ENCODE measurements at regions not wholly inside any gene's neighbourhood (a gene's known extent, or its start where the extent isn't known, plus 50 kb on each side); places are given as distances from the start of the nearest gene placed in this dataset.

GRCh38 chr2:120480903-120481445, 135.0 kb downstream of the INHBB start:
- FAIRE-seq, result no peak

- FAIRE-seq, result no peak
These were observed 135.7 kb downstream of the INHBB start for GRCh38 chr2:120481446-120482194.

DNA sequence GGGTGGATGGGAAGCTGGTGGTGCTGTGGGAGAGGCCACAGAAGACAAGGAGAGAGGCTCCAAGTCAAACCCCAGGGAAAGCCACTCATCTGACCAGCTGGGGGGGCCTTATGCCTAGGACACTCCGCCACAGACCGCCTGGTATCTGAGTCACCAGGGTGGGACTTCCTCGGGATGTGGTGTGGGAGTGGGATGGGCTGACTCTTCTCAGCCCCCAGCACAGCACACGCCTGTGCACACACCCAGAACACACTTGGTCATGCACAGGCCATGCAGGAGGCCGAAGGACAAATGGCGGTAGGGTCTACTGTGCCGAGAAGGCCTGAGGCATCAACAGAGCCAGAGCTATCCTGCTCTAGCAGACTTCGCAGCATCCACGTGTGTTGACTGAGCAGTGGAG, 136.4 kb downstream of the INHBB start:
- no peak for FAIRE-seq

DNA sequence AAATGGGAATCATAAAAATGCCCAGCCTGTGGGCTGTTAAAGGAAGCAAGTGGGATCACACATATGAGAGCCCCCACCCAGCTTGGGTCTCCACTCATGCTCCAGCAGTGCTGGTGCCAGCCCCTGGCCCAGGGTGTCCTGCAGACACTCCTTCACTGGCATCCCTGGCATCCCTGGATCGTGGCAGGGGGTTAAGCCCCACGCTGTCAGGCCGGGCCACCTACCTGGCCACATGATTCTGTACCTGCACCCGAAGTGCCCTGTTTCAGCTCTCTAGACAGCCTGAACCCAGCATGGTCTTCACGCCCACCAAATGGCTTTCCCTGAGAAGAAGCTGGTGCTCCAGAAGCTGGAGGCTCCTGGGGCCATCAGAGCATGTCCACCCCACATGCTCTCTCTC, 137.4 kb downstream of the INHBB start:
- FAIRE-seq, result no peak

DNA sequence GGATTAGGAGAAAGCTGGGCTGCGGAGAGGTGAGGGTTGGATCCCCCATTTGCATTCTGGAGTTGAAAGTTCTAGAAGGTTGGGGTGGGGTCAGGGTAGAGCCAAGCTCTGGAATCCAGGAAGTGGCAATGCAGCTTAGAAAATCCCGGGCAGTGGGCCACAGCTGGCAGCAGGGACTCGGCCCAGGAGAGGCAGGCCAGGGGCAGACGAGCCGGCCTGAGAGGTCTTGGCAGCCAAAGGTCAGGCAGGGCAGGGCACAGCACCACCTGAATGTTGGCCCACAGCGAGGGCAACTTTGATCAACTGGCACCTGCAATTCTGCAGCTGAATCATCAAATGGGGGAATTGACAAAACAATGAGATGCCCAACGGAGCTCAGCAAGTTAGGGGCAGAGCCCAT, 139.2 kb downstream of the INHBB start:
- no peak for FAIRE-seq

DNA sequence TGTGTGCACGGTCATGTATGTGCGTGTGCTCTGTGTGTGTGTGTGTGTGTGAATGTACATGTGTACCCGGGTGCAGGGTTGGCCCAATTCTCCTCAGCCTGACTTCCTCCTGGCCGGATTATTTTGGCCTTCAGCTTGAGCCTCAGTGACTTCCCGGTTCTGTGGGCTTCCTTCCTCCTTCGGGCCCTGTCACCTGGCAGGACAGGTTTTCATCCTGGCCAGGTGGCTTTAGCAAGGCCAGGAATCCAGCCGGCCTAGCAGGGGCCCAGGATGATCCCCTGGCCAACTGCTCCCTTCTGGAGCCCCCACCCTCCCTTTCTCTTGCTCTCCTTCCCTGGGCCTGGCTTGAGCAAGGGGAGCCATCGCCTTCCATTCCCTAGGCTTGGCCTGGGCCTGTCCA, 140.5 kb downstream of the INHBB start:
- FAIRE-seq, result no peak

DNA sequence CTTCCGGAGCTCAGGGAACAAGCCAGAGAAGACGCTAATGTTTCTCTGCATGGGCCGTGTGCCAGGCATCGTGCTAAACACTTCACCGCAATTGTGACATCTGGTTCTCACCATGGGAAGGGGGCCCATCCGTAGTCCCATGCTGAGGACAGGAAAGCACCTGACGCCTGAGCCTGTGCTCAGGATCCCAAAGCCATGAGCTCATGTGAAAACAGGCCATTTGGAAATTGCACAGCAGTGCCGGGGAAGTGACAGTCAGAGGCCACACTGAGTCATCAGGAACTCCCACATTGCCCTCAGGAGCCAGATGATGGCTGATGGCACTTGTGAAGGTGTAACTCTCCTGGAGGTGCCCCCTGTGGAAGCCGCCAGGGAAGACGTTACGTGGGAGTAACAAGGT, 141.0 kb downstream of the INHBB start:
- FAIRE-seq, result no peak

GRCh38 chr2:120488531-120488930, 142.6 kb downstream of the INHBB start:
- FAIRE-seq, result no peak

DNA sequence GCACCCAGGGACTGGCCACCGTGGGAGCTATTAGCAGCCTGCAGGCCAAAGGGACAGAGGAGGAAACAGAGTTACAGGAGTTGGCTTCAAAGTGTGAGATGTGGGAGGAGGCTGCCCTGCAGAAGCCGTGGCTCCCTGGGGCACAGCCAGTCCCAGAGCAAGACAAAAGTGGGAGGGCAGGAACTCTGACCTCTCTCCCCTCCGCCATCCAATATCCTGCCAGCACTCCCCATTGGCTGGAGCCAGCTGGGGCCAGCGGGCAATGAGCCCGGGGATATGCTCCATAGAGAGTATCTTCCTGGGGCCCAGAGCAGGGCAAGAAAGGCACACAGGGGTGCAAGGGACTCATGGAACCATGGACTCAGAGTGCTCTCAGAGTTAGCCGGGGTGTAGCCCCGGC, 143.1 kb downstream of the INHBB start:
- no peak for FAIRE-seq

DNA sequence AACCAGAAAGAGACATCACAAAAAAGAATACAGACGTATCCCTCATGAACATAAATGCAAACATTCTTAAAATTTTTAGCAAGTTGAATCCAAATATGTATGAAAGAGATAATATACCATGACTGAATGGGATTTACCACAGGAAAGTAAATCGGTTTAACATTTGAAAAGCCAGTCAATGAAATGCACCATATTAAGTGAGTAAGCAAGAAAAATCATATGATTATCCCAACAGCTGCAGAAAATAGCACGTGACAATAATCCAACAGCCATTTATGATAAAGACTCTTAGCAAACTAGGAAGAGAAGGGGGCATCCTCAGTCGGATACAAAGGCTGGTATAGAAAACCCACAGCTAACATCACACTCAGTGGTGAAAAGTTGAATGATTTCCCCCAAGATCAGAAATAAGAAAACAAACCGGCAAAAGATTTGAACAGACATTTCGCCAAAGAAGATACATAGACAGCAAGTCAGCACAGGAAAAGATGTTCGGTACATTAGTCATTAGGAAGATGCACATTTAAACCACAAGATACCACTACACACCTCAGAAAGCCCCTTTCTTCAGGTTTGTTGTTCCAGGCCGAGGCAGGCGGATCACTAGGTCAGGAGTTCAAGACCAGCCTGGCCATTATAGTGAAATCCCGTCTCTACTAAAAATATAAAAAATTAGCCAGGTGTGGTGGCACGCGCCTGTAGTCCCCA, 144.3 kb downstream of the INHBB start:
- no peak for FAIRE-seq

DNA sequence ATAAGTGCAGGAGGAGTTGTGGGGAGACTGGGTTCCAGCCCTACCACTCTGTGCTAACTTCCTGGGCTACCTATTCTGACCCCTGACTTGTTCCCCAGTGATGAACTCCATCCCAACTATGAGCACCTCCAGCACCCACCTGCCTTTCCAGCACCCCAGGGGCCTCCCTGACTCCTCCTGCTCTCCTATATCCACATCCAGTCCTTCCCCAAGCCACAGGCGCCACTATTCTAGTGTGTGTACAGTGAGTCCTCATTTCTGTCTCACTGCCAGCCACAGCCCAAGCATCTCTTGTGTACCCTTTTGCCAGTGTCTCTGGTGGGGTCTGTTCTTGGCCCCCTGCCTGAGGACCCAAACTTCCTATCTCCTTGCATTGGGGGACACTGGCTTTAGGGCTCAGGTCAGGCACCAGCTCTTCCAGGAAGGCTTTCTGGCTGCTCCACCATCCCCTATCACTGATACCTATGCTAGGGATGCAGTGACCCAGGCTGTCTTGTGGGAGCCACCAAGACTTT, 145.2 kb downstream of the INHBB start:
- no peak for FAIRE-seq

DNA sequence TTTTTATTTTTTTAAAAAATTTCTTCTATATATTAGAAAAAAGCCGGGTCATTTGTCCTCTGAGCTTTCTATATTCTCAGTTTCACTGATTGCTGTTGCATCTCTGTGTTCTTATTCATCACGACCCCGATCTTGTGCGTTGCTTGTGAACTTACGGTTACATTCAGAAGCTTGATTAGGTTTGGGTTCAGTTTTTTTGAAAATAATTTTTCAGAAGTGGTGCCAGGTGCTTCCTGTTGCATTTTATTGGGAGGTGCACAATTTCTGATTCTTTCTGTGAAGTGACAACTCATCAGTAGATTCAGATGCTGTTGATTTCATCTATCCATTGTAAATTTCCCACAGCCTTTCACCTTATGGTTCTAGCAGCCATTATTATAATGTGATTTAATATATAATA, 147.3 kb downstream of the INHBB start:
- no peak for FAIRE-seq

GRCh38 chr2:120494446-120494845, 148.5 kb downstream of the INHBB start:
- no peak for FAIRE-seq

DNA sequence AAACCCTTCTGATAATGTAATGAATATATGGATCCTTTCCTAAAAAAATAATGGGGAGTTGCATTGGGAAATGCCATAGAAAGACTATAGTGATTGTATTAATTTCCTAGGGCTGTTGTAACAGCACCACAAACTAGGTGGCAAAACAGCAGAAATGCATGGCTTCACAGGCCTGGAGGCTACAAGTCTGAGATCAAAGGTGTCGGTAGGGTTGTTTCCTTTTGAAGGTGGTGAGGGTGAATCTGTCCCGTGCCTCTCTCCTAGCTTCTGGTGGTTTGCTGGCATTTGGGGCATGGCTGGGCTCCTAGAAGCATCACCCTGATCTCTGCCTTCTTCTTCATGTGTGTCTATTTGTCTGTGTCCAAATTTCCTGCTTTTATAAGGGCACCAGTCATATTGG, 149.7 kb downstream of the INHBB start:
- no peak for FAIRE-seq

DNA sequence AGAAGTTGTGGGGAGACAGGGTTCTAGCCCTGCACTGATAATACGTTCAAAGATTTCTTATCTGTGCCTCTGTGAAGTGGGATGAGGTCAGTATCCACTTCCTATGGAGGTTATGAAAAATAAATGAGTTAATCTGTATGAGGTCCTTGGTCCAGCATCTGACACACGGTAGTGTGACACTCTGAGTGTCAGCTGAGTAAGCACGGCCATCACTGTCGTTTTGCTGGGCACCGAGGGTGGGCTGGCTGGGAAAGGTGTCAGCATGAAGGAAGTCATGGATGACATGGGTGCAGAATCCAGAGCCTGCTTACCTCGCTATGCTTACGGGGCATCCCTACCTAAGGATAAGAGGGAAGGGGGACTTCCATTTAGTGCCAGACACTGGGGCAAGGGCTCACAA, 150.3 kb downstream of the INHBB start:
- no peak for FAIRE-seq

GRCh38 chr2:120496759-120497158, 150.8 kb downstream of the INHBB start:
- FAIRE-seq, result no peak

- FAIRE-seq, result no peak
These were observed 151.5 kb downstream of the INHBB start for GRCh38 chr2:120497261-120497977.

DNA sequence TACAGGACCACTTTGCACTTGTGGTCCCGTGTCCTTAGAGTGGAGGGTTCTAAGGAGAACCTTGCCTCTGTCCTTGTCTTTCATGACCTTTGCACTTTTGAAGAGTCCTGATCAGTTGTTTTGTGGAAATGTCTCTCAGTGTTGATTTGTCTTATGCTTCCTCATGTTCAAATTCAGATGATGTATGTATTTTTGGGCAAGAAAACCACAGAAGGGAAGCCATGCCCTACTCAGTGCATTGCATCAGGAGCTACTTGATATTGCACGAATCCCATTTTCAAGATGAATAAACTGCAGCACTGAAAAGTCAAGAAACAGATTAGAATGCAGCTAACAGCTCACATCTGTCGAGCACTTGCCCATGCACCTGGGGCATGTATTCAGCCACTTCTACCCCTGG, 152.2 kb downstream of the INHBB start:
- no peak for FAIRE-seq

DNA sequence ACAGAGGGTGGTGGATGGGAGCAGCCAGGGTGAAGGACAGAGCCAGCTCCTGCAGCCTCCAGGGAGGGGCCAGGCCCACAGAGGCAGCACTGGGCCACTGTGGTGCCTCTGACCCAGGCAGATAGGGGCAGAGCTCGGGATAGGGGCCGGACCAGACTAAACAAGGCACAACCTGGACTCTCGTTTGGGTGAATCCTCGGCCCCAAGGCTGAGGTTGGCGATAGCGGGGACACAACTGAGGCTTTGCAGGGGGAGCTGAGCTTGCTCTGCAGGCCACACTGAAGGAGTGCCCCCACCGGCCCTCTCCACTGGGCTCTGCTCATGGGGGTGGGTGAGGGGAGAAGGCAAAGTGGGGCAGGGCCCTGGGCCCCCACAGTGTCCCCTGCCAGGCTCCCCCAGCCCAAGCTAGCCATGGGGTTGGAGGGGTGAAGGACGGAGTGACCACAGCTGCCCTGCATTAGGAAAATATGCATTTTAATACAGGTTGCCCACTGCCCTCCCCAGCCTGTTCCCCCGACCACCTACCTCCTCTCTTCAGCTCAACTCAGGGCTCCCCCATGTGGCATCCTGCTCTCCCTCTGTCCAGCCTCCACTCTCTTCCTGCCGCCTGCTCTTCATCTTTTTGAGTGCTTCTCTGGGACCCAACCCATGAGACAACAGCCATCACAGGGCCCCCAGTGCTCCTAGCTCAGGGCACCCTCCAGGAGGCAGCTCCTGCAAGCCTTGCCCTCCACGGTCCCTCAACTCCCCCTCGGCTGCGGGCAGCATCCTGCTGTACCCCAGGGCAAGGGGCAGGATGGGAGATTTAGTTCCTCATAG, 152.8 kb downstream of the INHBB start:
- no peak for FAIRE-seq

DNA sequence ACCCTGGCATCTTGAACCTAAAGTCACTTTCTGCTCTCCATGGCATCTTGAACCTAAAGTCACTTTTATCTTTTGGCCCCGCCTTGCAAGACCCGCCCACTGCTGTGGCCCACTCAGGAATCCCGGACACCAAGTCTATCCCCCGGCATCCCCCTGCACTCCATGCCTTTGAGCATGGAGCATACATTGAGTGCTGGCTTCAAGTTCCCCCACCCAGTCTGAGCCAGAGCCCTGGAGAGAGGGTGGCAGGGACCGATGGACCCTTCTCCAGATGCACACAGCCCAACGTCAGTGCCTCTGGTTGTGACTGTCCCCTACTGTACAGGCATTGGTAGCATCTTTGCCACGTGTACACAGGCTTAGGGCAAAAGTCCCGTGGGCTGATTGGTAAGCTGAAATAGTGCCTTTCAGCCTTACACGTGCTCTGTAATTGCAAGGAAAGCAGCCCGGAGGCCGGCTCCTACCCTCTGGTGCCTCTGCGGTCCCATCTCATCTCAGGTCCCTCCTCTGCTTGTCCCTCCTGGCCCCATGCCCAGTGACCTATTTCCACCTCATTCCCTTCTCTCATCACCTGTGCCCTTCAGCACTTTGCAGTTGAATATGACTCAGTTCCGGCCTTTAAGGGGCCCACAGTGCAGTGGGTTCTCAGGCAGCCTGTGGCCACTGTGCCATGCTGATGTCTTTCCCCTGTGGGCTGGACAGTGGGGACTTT, 154.0 kb downstream of the INHBB start:
- FAIRE-seq, result no peak

- FAIRE-seq, result no peak
These were observed 155.7 kb downstream of the INHBB start for GRCh38 chr2:120501591-120501990.

- FAIRE-seq, result no peak
These were observed 156.4 kb downstream of the INHBB start for GRCh38 chr2:120502357-120502756.

All from endometrium (tissue), 2 donors.